GM21529 (cell line): ENCODE measurements at regions not wholly inside any gene's neighbourhood (a gene's known extent, or its start where the extent isn't known, plus 50 kb on each side); places are given as distances from the start of the nearest gene placed in this dataset.

Experiments
- ATAC-seq: cut with Tn5 transposase; IDR thresholded peaks from one replicate; pipeline ENCODE4 v1.9.1; 2021; ENCODE audit not compliant: unreplicated experiment

- no peak for ATAC-seq
These were observed 225.5 kb upstream of the NFE2L3 start for GRCh38 chr7:25926451-25926850.

- ATAC-seq: no peak
These were observed 224.9 kb upstream of the NFE2L3 start for GRCh38 chr7:25926891-25927625.

GRCh38 chr7:25927626-25927978 is 224.4 kb upstream of the NFE2L3 start:
- no peak for ATAC-seq

- no peak for ATAC-seq
These were observed 223.3 kb upstream of the NFE2L3 start for GRCh38 chr7:25928549-25929330.

GRCh38 chr7:25929448-25929847 is 222.6 kb upstream of the NFE2L3 start:
- no peak for ATAC-seq

GRCh38 chr7:25930492-25931048 is 221.4 kb upstream of the NFE2L3 start:
- no peak for ATAC-seq

GRCh38 chr7:25931156-25931555 is 220.8 kb upstream of the NFE2L3 start:
- no peak for ATAC-seq

- ATAC-seq: no peak
These were observed 218.1 kb upstream of the NFE2L3 start for GRCh38 chr7:25933921-25934320.

- no peak for ATAC-seq
These were observed 211.7 kb upstream of the NFE2L3 start for GRCh38 chr7:25940086-25940906.

GRCh38 chr7:25944777-25945515 is 207.1 kb upstream of the NFE2L3 start:
- no peak for ATAC-seq

GRCh38 chr7:25945608-25946007 is 206.4 kb upstream of the NFE2L3 start:
- ATAC-seq: no peak

GRCh38 chr7:25946181-25946580 is 205.8 kb upstream of the NFE2L3 start:
- no peak for ATAC-seq

GRCh38 chr7:25947669-25948516 is 204.1 kb upstream of the NFE2L3 start:
- ATAC-seq: peak; percentile 23

GRCh38 chr7:25949736-25950487 is 202.1 kb upstream of the NFE2L3 start:
- no peak for ATAC-seq

GRCh38 chr7:25950488-25951413 is 201.2 kb upstream of the NFE2L3 start:
- ATAC-seq: peak; percentile 90

- peak; percentile 47 for ATAC-seq
These were observed 200.4 kb upstream of the NFE2L3 start for GRCh38 chr7:25951414-25952260.
